GM23338 (cell line): ENCODE measurements at regions not wholly inside any gene's neighbourhood (a gene's known extent, or its start where the extent isn't known, plus 50 kb on each side); places are given as distances from the start of the nearest gene placed in this dataset.

Experiments used
- ATAC-seq: fragments of 200-7000 bp; cut with Tn5 transposase; 3 replicates; pipeline ENCODE4 v1.9.1; 2020
- DNase-seq: peaks from one replicate; pipeline ENCODE4 v3.0.0-alpha.2; 2015; ENCODE audit warnings: low spot score
- H2AFZ ChIP-seq: fragments of 200-600 bp; sonication (generic); 2 replicates; pipeline ENCODE4 v1.8.0; 2016; ENCODE audit warnings: antibody characterized with exemption, mild to moderate bottlenecking, moderate library complexity
- H3F3A ChIP-seq: fragments of 200-600 bp; sonication (generic); replicated peaks from 2 replicates; pipeline ENCODE4 v1.8.0; 2017; ENCODE audit warnings: antibody characterized with exemption, mixed run types, low read depth
- H3K27ac ChIP-seq: fragments of 200-600 bp; sonication (generic); 2 replicates; pipeline ENCODE4 v1.6.1; 2016; ENCODE audit warnings: low read depth
- H3K27me3 ChIP-seq: fragments of 200-600 bp; sonication (generic); 2 replicates; pipeline ENCODE4 v1.8.0; 2016; ENCODE audit warnings: mild to moderate bottlenecking, mixed run types, moderate library complexity; ENCODE audit not compliant: insufficient read depth
- H3K36me3 ChIP-seq: fragments of 200-600 bp; sonication (generic); 2 replicates; pipeline ENCODE4 v1.8.0; 2016; ENCODE audit warnings: mild to moderate bottlenecking; ENCODE audit not compliant: insufficient read depth
- H3K4me1 ChIP-seq: fragments of 200-600 bp; sonication (generic); 2 replicates; pipeline ENCODE4 v1.8.0; 2016; ENCODE audit warnings: mild to moderate bottlenecking, moderate library complexity; ENCODE audit not compliant: insufficient read depth
- H3K4me2 ChIP-seq: fragments of 200-600 bp; sonication (generic); 2 replicates; pipeline ENCODE4 v1.7.1; 2017; ENCODE audit warnings: mixed run types
- H3K4me3 ChIP-seq: fragments of 200-600 bp; sonication (generic); 2 replicates; pipeline ENCODE4 v1.6.1; 2016; ENCODE audit warnings: mixed run types
- H3K79me2 ChIP-seq: fragments of 200-600 bp; sonication (generic); replicated peaks from 2 replicates; pipeline ENCODE4 v1.8.0; 2017; ENCODE audit warnings: mild to moderate bottlenecking; ENCODE audit not compliant: insufficient read depth
- H3K9me2 ChIP-seq: fragments of 200-600 bp; sonication (generic); 2 replicates; pipeline ENCODE4 v1.8.0; 2017; ENCODE audit not compliant: insufficient read depth
- H4K20me1 ChIP-seq: fragments of 200-600 bp; sonication (generic); replicated peaks from 2 replicates; pipeline ENCODE4 v1.8.0; 2017; ENCODE audit warnings: mild to moderate bottlenecking; ENCODE audit not compliant: insufficient read depth
- H3K27ac Mint-ChIP-seq: 2 replicates; pipeline ENCODE4 v1.8.0; 2020; ENCODE audit warnings: inconsistent platforms, mild to moderate bottlenecking, moderate library complexity, mixed read lengths
- H3K27me3 Mint-ChIP-seq: 3 replicates; pipeline ENCODE4 v1.8.0; 2022; ENCODE audit warnings: low read depth, mild to moderate bottlenecking, moderate library complexity, mixed read lengths, inconsistent platforms; ENCODE audit not compliant: insufficient read depth, poor library complexity
- H3K36me3 Mint-ChIP-seq: 3 replicates; pipeline ENCODE4 v1.8.0; 2021; ENCODE audit warnings: low read depth, mild to moderate bottlenecking, inconsistent platforms, moderate library complexity, mixed read lengths
- H3K4me1 Mint-ChIP-seq: 3 replicates; pipeline ENCODE4 v1.8.0; 2020; ENCODE audit warnings: mild to moderate bottlenecking, inconsistent platforms, mixed read lengths
- H3K4me3 Mint-ChIP-seq: 3 replicates; pipeline ENCODE4 v1.8.0; 2021; ENCODE audit warnings: moderate library complexity, mild to moderate bottlenecking, inconsistent platforms, mixed read lengths
- H3K9me3 Mint-ChIP-seq: 3 replicates; pipeline ENCODE4 v1.8.0; 2020; ENCODE audit warnings: moderate library complexity, mild to moderate bottlenecking, inconsistent platforms, mixed read lengths
- CREB1 ChIP-seq: fragments of 250-450 bp; sonication (Bioruptor Pico); IDR thresholded peaks from 2 replicates; pipeline ENCODE4 v1.5.0; 2020; ENCODE audit warnings: low read depth, mild to moderate bottlenecking, moderate library complexity
- ETS1 ChIP-seq: IDR thresholded peaks from 2 replicates; pipeline ENCODE4 v1.6.1; 2016; ENCODE audit warnings: antibody characterized with exemption
- EZH2 ChIP-seq: fragments of 200-600 bp; sonication (generic); IDR thresholded peaks from one replicate; pipeline ENCODE4 v1.8.0; 2017; ENCODE audit warnings: antibody characterized with exemption, mild to moderate bottlenecking, low read depth; ENCODE audit not compliant: unreplicated experiment
- EZH2phosphoT487 ChIP-seq: fragments of 200-600 bp; sonication (generic); IDR thresholded peaks from one replicate; pipeline ENCODE4 v1.8.1; 2018; ENCODE audit warnings: antibody characterized with exemption; ENCODE audit not compliant: unreplicated experiment
- NANOG ChIP-seq: IDR thresholded peaks from 2 replicates; pipeline ENCODE4 v1.6.1; 2016; ENCODE audit warnings: antibody characterized with exemption, borderline replicate concordance
- POLR2AphosphoS5 ChIP-seq: IDR thresholded peaks from 2 replicates; pipeline ENCODE4 v1.6.1; 2016; ENCODE audit warnings: antibody characterized with exemption, low read depth
- STAT1 ChIP-seq: IDR thresholded peaks from one replicate; pipeline ENCODE4 v1.6.1; 2016; ENCODE audit warnings: antibody characterized with exemption; ENCODE audit not compliant: unreplicated experiment
- ZNF331 ChIP-seq: fragments of 250-450 bp; sonication (Bioruptor Pico); IDR thresholded peaks from 2 replicates; pipeline ENCODE4 v1.5.0; 2020; ENCODE audit warnings: low read depth, mild to moderate bottlenecking, moderate library complexity
- ZNF462 ChIP-seq: fragments of 250-450 bp; sonication (Bioruptor Pico); IDR thresholded peaks from 2 replicates; pipeline ENCODE4 v1.5.0; 2020; ENCODE audit warnings: mild to moderate bottlenecking, moderate library complexity

GRCh38 chr21:20026543-20026942 is 971.7 kb upstream of the NCAM2 start (continued):
- TF ChIP-seq ZNF462 (CRISPR knock-in tag) (no peak), CREB1 (CRISPR knock-in tag) (no peak), ZNF331 (CRISPR knock-in tag) (no peak), NANOG (no peak), ETS1 (no peak), STAT1 (no peak)

GRCh38 chr21:20030390-20030789 is 967.8 kb upstream of the NCAM2 start:
- Histone ChIP-seq H4K20me1 (no peaks in the 10 kb centered on the region), H3K9me2 (no peaks in the 10 kb centered on the region), H3K4me2 (no peak overlapping the region), H3K4me3 (no peak overlapping the region), H3K27ac (no peak overlapping the region), H3K36me3 (no peaks in the 10 kb centered on the region), H3F3A (no peaks in the 10 kb centered on the region), H2AFZ (no peak overlapping the region), H3K79me2 (no peaks in the 10 kb centered on the region), H3K4me1 (no peaks in the 10 kb centered on the region), H3K27me3 (no peaks in the 10 kb centered on the region)
- Mint-ChIP-seq H3K4me3 (no peak overlapping the region), H3K27ac (no peak overlapping the region), H3K4me1 (no peaks in the 10 kb centered on the region; the same call in 2 of the 3 replicates), H3K27me3 (no peaks in the 10 kb centered on the region), H3K9me3 (no peaks in the 10 kb centered on the region), H3K36me3 (no peaks in the 10 kb centered on the region)
- TF ChIP-seq ETS1 (no peak), STAT1 (no peak), ZNF331 (CRISPR knock-in tag) (no peak), POLR2AphosphoS5 (no peak), EZH2 (no peak), EZH2phosphoT487 (no peak)
- ATAC-seq = no peak
- no peak for DNase-seq
